GM12872 (cell line): ENCODE measurements at regions not wholly inside any gene's neighbourhood (a gene's known extent, or its start where the extent isn't known, plus 50 kb on each side); places are given as distances from the start of the nearest gene placed in this dataset.

ENCODE experiments used
- CTCF ChIP-seq: IDR thresholded peaks from 3 replicates; pipeline ENCODE4 v1.5.1; 2011; ENCODE audit warnings: low read depth, mild to moderate bottlenecking, low read length, moderate library complexity; ENCODE audit not compliant: insufficient read depth

- TF ChIP-seq CTCF, result no peak
These were observed 151.1 kb upstream of the SFSWAP start for GRCh38 chr12:131559517-131560516.

GRCh38 chr12:131561051-131561450 is 149.8 kb upstream of the SFSWAP start:
- no peak for TF ChIP-seq CTCF

- TF ChIP-seq CTCF, result no peak
These were observed 148.8 kb upstream of the SFSWAP start for GRCh38 chr12:131561891-131562684.

- TF ChIP-seq CTCF, result no peak
These were observed 146.0 kb upstream of the SFSWAP start for GRCh38 chr12:131564845-131565244.

GRCh38 chr12:131565267-131566015 is 145.4 kb upstream of the SFSWAP start:
- no peak for TF ChIP-seq CTCF

- TF ChIP-seq CTCF, result no peak
These were observed 142.6 kb upstream of the SFSWAP start for GRCh38 chr12:131568336-131568735.

GRCh38 chr12:131570596-131570995 is 140.3 kb upstream of the SFSWAP start:
- no peak for TF ChIP-seq CTCF
